IPS-20b (cell line): ENCODE measurements at regions not wholly inside any gene's neighbourhood (a gene's known extent, or its start where the extent isn't known, plus 50 kb on each side); places are given as distances from the start of the nearest gene placed in this dataset.

ENCODE experiments used
- H3K27ac ChIP-seq: one replicate; pipeline ENCODE4 v1.5.1; 2013; ENCODE audit warnings: low read length
- H3K27me3 ChIP-seq: 2 replicates; pipeline ENCODE4 v1.6.1; 2013; ENCODE audit warnings: mild to moderate bottlenecking, low read length, inconsistent platforms; ENCODE audit not compliant: insufficient read depth
- H3K36me3 ChIP-seq: 2 replicates; pipeline ENCODE4 v1.6.1; 2013; ENCODE audit warnings: low read depth, mild to moderate bottlenecking, inconsistent platforms, low read length, moderate library complexity; ENCODE audit not compliant: insufficient read depth
- H3K4me1 ChIP-seq: 2 replicates; pipeline ENCODE4 v1.6.1; 2013; ENCODE audit warnings: mild to moderate bottlenecking, control low read depth, inconsistent platforms, low read length, moderate library complexity; ENCODE audit not compliant: insufficient read depth
- H3K4me3 ChIP-seq: 2 replicates; pipeline ENCODE4 v1.5.1; 2013; ENCODE audit warnings: mild to moderate bottlenecking, low read length, inconsistent platforms
- H3K9ac ChIP-seq: 2 replicates; pipeline ENCODE4 v1.6.1; 2013; ENCODE audit warnings: low read depth, mild to moderate bottlenecking, inconsistent platforms, low read length, moderate library complexity
- H3K9me3 ChIP-seq: 2 replicates; pipeline ENCODE4 v1.6.1; 2013; ENCODE audit warnings: mild to moderate bottlenecking, low read depth, low read length, inconsistent platforms; ENCODE audit not compliant: insufficient read depth

GRCh38 chr12:66859751-66860440 is 181.0 kb upstream of the GRIP1 start:
- Histone ChIP-seq H3K4me3 (no peak overlapping the region), H3K27ac (no peak overlapping the region), H3K4me1 (no peaks in the 10 kb centered on the region), H3K9me3 (no peaks in the 10 kb centered on the region), H3K9ac (no peak overlapping the region), H3K36me3 (no peaks in the 10 kb centered on the region), H3K27me3 (no peaks in the 10 kb centered on the region)

GRCh38 chr12:66860752-66861750 is 182.2 kb upstream of the GRIP1 start:
- no peak overlapping the region for H3K4me3 ChIP-seq
- no peaks in the 10 kb centered on the region for H3K27me3 ChIP-seq
- H3K27ac ChIP-seq, result no peak overlapping the region
- no peak overlapping the region for H3K9ac ChIP-seq
- H3K4me1 ChIP-seq, result no peaks in the 10 kb centered on the region
- H3K9me3 ChIP-seq, result no peaks in the 10 kb centered on the region
- no peaks in the 10 kb centered on the region for H3K36me3 ChIP-seq

- Histone ChIP-seq H3K9ac (no peak overlapping the region), H3K36me3 (no peaks in the 10 kb centered on the region), H3K4me3 (no peak overlapping the region), H3K27me3 (no peaks in the 10 kb centered on the region), H3K4me1 (no peaks in the 10 kb centered on the region), H3K27ac (no peak overlapping the region), H3K9me3 (no peaks in the 10 kb centered on the region)
Measured at GRCh38 chr12:66862356-66862985, 183.6 kb upstream of the GRIP1 start.

GRCh38 chr12:66863276-66863675 is 184.4 kb upstream of the GRIP1 start:
- Histone ChIP-seq H3K4me1 (no peaks in the 10 kb centered on the region), H3K27me3 (no peaks in the 10 kb centered on the region), H3K36me3 (no peaks in the 10 kb centered on the region), H3K9ac (no peak overlapping the region), H3K27ac (no peak overlapping the region), H3K9me3 (no peaks in the 10 kb centered on the region), H3K4me3 (no peak overlapping the region)

- H3K4me3 ChIP-seq, result peak overlapping the region; percentile 14; the same call in 1 of the 2 replicates
- no peaks in the 10 kb centered on the region for H3K36me3 ChIP-seq
- no peaks in the 10 kb centered on the region for H3K9me3 ChIP-seq
- H3K9ac ChIP-seq, result peak overlapping the region; percentile 9; the same call in 1 of the 2 replicates
- H3K27ac ChIP-seq, result peak overlapping the region; percentile 46
- no peaks in the 10 kb centered on the region for H3K27me3 ChIP-seq
- H3K4me1 ChIP-seq, result peaks cover 32% of the 10 kb centered on the region
Measured at GRCh38 chr12:66877925-66878324, 199.0 kb upstream of the GRIP1 start.

GRCh38 chr12:66879409-66879808 is 200.5 kb upstream of the GRIP1 start:
- Histone ChIP-seq H3K9ac (no peak overlapping the region), H3K27me3 (no peaks in the 10 kb centered on the region), H3K9me3 (no peaks in the 10 kb centered on the region), H3K4me1 (peaks cover 36% of the 10 kb centered on the region), H3K4me3 (no peak overlapping the region), H3K36me3 (no peaks in the 10 kb centered on the region), H3K27ac (no peak overlapping the region)

- Histone ChIP-seq H3K36me3 (no peaks in the 10 kb centered on the region), H3K9me3 (no peaks in the 10 kb centered on the region), H3K4me1 (peaks cover 33% of the 10 kb centered on the region), H3K4me3 (no peak overlapping the region), H3K27me3 (no peaks in the 10 kb centered on the region), H3K27ac (no peak overlapping the region), H3K9ac (no peak overlapping the region)
Measured at GRCh38 chr12:66881386-66881785, 202.5 kb upstream of the GRIP1 start.

GRCh38 chr12:66884091-66884490 is 205.2 kb upstream of the GRIP1 start:
- no peaks in the 10 kb centered on the region for H3K9me3 ChIP-seq
- H3K36me3 ChIP-seq, result no peaks in the 10 kb centered on the region
- H3K4me3 ChIP-seq, result no peak overlapping the region
- peaks cover 8% of the 10 kb centered on the region for H3K4me1 ChIP-seq
- H3K27ac ChIP-seq, result no peak overlapping the region
- H3K27me3 ChIP-seq, result no peaks in the 10 kb centered on the region
- no peak overlapping the region for H3K9ac ChIP-seq

GRCh38 chr12:66885115-66885875 is 206.4 kb upstream of the GRIP1 start:
- Histone ChIP-seq H3K27ac (no peak overlapping the region), H3K4me1 (peaks cover 3% of the 10 kb centered on the region; the same call in 1 of the 2 replicates), H3K27me3 (no peaks in the 10 kb centered on the region), H3K36me3 (no peaks in the 10 kb centered on the region), H3K9ac (no peak overlapping the region), H3K9me3 (no peaks in the 10 kb centered on the region), H3K4me3 (no peak overlapping the region)

- no peaks in the 10 kb centered on the region for H3K9me3 ChIP-seq
- H3K36me3 ChIP-seq, result no peaks in the 10 kb centered on the region
- no peak overlapping the region for H3K27ac ChIP-seq
- H3K4me3 ChIP-seq, result no peak overlapping the region
- no peaks in the 10 kb centered on the region for H3K27me3 ChIP-seq
- no peak overlapping the region for H3K9ac ChIP-seq
- H3K4me1 ChIP-seq, result peaks cover 11% of the 10 kb centered on the region
Measured at GRCh38 chr12:66896797-66897196, 217.9 kb upstream of the GRIP1 start.
